LNCAP (cell line): ENCODE measurements at regions not wholly inside any gene's neighbourhood (a gene's known extent, or its start where the extent isn't known, plus 50 kb on each side); places are given as distances from the start of the nearest gene placed in this dataset.

Source experiments
- CTCF ChIP-seq: fragments of 450-650 bp; IDR thresholded peaks from 2 replicates; pipeline ENCODE4 v1.5.1; 2017; ENCODE audit warnings: mild to moderate bottlenecking

- no peak for TF ChIP-seq CTCF
These were observed 646.1 kb upstream of the ACVR2A start for GRCh38 chr2:147198651-147199171.

- TF ChIP-seq CTCF = no peak
These were observed 646.9 kb upstream of the ACVR2A start for GRCh38 chr2:147197754-147198483.

- no peak for TF ChIP-seq CTCF
These were observed 662.6 kb upstream of the ACVR2A start for GRCh38 chr2:147182260-147182659.

- TF ChIP-seq CTCF = no peak
These were observed 663.3 kb upstream of the ACVR2A start for GRCh38 chr2:147181351-147182029.

GRCh38 chr2:147177071-147177857 is 667.6 kb upstream of the ACVR2A start:
- no peak for TF ChIP-seq CTCF

- TF ChIP-seq CTCF = no peak
These were observed 670.0 kb upstream of the ACVR2A start for GRCh38 chr2:147174824-147175254.

GRCh38 chr2:147173798-147174197 is 671.0 kb upstream of the ACVR2A start:
- no peak for TF ChIP-seq CTCF
